NCI-H446 (cell line): ENCODE measurements at regions not wholly inside any gene's neighbourhood (a gene's known extent, or its start where the extent isn't known, plus 50 kb on each side); places are given as distances from the start of the nearest gene placed in this dataset.

ENCODE experiments used
- DNase-seq, 2 experiments: peaks; one replicate each; lab custom pipeline; 2025; lab: John Stamatoyannopoulos, UW

DNA sequence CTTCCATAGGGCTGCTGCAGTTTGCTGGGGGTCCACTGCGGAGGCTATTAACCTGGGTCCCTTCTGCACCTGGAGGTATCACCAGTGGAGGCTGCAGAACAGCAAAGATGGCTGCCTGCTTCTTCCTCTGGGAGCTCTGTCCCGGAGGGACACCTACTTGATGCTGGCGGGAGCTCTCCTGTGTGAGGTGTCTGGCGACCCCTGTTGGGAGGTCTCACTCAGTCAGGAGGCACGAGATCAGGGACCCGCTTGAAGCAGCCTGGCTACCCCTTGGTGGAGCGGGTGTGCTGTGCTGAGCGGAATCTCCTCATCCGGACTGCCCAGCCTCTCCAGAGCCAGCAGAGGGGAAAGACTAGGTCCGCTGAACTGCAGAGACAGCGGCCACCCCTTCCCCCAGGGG, 56.0 kb upstream of the CTXND1 start:
- peak in 1 of 2 experiments; percentile 9 for DNase-seq

DNA sequence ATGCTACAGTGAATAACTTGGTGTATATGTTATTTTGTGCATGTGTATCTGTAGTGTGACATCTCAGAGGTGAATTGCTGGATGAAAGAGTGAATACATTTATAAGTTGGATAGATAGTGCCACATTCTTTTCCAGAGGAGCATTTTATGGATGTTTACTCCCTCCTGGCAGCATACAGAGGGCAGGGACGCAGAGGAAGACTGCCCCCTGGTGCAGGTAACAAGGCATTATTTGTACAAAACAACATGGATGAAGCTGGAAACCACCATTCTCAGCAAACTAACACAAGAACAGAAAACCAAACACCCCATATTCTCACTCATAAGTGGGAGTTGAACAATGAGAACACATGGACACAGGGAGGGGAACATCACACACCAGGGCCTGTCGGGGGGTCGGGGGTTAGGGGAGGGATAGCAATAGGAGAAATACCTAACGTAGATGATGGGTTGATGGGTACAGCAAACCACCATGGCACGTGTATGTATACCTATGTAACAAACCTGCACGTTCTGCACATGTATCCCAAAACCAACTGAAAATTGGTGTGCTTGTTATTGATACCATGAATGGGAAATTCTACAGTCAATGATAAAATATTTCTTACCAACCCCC, 57.9 kb upstream of the CTXND1 start:
- DNase-seq, result peak; percentile 0 to 29

- DNase-seq, result no peak
Measured at GRCh38 chr15:80310776-80311175, 58.8 kb upstream of the CTXND1 start.

- DNase-seq, result no peak
Measured at GRCh38 chr15:80315289-80315987, 63.4 kb upstream of the CTXND1 start.

DNA sequence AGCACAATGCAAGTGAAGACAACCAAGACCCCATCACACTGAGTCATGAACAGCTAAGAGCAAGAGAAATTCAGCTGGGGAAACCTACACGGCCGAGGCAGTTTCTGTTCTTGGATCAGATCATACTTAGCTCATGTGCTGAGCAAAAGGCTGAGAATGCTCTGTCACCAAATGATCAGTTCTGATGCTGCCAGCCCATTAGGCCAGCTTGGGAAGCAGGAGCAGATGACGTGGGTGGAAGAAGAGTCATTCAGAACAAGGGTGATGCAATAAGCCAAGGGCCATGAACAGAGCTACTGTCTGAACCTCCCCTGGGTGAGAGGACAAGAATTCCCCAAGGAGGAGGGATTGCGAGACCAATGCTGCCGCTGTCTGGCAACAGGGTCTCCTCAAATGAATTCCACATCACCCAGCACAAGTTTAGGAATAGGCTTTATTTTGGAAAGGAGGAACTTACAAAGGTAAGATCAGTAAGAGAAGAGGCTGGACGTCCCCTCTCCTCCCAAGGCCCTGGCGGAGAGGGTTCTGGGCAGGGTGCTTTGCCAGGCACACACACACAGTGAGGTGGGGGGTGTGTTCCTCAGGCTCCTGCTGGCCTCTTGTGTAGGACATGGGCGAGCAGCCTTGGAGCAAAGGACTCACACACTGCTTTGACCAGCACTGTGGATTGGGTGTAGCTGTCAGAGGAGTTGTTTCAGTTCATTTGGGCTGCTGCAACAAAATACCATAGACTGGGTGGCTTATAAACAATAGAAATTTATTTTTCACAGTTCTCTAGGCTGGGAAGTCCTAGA, 65.6 kb upstream of the CTXND1 start:
- no peak for DNase-seq

DNA sequence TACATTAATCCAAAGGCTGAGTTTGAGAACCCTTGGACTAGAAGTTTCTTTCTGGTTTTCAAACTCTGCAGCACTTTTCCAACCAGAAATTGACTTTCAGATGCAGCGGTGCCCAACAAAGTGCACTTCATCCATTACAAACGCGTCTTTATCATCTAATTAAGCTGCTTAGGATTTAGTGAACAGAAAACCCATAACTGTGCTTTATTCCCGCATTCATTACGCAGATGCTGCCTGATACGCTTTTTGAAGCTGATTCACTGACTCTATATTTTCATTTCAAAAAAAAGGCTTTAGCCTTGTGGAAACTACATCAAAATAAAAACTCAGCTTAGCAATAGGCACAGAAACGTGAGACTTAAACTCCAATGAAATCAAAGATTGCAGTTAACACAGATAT, 69.8 kb upstream of the CTXND1 start:
- no peak for DNase-seq

DNA sequence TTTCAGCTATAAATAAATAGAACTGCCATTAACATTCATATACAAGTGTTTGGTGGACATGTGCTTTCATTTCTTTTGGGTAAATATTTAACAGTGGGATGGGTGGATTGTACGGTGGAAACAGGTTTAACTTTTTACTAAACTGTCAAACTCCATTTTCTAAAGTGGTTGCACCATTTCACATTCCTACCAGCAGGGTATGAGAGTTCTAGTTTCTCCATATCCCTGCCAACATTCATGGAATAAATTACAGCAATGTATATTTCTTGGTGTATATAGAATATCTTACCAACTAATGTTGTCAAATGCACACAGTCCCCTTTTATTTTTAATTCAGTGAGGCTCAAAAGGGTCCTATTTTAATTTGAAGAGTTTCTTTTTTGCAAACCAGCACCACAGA, 71.3 kb upstream of the CTXND1 start:
- DNase-seq, result no peak

DNA sequence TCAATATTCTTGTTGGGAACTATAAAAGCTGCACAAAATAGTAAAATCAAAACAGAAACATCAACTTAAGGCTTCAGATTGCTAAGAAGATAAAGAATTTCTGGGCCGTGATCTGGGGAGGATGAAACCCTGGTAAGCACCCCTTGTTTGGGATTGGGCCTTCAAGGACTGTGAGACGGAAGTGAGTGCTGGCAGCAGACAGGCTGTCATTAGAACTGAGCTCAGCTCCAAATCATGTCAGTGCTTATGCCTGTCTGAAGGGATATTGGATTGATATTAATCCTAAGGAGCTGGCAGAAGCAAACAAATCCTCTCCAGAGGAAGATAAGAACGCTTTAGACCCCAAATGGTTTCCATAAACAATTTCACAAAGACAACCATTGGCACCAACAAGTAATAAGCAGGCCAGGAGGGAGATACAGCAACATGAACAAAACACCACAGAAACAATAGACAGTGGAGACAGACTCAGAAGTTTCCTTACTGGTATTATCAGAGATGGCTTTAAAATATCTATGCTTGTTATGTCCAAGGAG, 72.6 kb upstream of the CTXND1 start:
- no peak for DNase-seq

DNA sequence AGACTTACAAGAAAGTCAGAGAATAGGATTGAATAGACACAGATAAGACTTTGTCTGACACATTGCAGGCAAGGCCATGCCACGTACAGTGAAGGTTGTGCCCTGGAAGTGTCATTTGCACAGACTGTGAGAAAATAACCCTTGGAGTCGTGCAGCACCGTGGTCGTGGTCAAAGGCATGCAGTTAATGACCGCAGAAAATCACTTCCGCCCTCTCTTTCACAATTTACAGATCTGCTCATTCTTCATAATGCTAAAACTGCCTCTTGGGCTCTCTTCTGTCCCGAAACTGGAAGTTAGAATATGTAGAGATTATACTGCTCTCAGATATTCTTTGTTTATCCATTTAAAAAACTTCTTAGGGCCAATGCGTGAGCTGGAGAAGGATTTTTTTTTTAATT, 73.2 kb upstream of the CTXND1 start:
- DNase-seq, result no peak

- DNase-seq, result no peak
Measured at GRCh38 chr15:80326270-80326669, 74.3 kb upstream of the CTXND1 start.

- no peak for DNase-seq
Measured at GRCh38 chr15:80328496-80328895, 75.7 kb upstream of the ARNT2 start.

- DNase-seq, result no peak
Measured at GRCh38 chr15:80331886-80332406, 72.2 kb upstream of the ARNT2 start.

DNA sequence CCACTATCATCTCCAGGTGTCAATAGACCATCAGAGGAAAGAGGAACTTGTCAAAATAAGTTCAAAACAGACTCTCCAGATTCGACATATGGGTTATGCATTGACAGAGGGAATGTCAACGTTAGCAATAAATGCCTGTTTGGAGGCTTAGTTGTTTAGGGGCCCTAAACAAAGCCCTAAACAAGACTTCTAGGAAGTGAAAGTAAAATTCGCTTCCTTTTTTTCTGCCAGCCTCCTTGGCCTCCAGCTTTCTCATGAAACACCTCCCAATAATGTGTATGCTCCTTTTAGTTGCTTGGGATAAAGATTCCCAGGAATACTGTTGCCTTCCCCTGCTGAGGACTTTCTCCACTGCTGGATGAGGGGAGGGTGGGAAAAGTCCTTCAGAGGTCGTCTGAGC, 70.9 kb upstream of the ARNT2 start:
- DNase-seq, result no peak

DNA sequence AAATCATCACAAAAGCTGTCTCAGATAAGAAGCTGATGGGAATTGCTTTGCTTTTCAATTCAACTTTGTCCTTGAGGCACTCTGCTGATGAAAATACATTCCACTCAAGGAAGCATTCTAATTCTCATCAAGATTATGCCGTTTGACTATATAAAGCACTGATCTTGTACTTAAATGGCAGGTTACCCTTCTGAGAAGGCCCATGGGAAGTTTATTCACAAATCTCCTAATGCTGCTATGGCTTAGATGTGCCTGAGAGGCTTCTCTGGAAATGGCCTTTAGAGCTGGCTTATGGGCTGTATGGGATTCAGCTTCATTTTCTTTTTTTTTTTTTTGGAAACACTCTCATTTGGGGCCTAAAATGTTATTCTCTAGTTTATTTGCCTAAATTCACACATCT, 69.7 kb upstream of the ARNT2 start:
- DNase-seq, result no peak

- DNase-seq, result no peak
Measured at GRCh38 chr15:80339601-80340000, 64.6 kb upstream of the ARNT2 start.

DNA sequence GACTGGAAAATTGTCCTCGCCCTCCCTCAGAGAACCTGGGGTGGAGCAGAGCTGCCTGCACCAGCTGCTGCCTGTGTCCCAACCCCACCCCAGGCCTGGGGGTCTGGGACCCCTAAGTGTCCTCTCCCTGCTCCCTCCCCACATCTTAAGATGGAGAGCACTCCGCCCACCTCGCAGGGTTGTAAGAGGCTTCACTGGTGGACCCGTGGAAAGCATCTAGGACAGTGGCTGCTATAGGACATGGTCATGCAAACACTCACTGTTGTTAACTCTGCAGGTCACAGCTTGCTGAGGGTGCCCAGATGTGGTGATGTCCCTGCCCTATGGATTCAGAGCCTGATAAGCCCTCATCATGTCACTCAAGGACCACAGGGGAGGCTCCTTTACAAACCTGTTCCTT, 62.0 kb upstream of the ARNT2 start:
- DNase-seq, result no peak

GRCh38 chr15:80343554-80343992, 60.6 kb upstream of the ARNT2 start:
- DNase-seq, result no peak

DNA sequence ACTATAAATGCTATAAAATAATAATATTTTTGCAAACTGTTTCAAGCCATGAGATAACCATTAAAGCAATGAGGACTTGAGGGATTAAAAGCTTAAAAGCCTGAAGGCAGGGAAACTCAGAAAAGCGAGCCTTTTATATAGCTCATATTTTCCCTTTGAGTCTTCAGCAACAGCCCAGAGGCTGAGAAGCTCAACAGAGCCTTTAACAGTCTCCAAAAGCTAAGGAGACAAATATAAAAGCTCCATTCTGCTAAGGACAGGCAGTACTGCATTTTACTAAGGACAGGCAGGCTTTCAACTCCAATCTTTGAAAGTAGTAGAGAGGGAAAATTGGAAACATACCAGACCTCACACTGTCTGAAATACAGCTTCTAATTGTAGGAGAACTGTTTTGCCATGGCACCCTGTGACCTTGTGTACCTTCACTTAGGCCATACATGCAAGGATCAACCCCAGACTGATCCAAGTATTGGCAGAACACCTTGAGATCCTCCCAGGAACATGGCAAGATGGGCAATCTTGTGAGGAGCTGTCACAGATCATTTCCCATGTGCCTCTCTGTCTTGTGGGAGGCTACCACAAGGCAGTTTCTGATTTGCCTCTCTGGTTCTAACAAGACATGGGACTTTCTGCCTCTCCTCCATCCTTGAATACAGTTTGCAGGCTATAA, 53.1 kb upstream of the ARNT2 start:
- no peak for DNase-seq
